Osteoblast (primary cell): ENCODE measurements at regions not wholly inside any gene's neighbourhood (a gene's known extent, or its start where the extent isn't known, plus 50 kb on each side); places are given as distances from the start of the nearest gene placed in this dataset.

Experiments used
- DNase-seq: peaks from one replicate; pipeline ENCODE4 v3.0.0; 2011; ENCODE audit warnings: low spot score, mixed read lengths; ENCODE audit not compliant: insufficient read length; ENCODE audit errors: missing footprints
- H2AFZ ChIP-seq: 2 replicates; pipeline ENCODE4 v1.6.0; 2011; ENCODE audit warnings: mild to moderate bottlenecking, low read length
- H3K27ac ChIP-seq: 2 replicates; pipeline ENCODE4 v1.5.1; 2011; ENCODE audit warnings: mild to moderate bottlenecking, low read depth, low read length, moderate library complexity
- H3K27me3 ChIP-seq: 2 replicates; pipeline ENCODE4 v1.6.0; 2012; ENCODE audit warnings: mild to moderate bottlenecking, control low read depth, inconsistent platforms, low read length, moderate library complexity; ENCODE audit not compliant: insufficient read depth
- H3K36me3 ChIP-seq: 2 replicates; pipeline ENCODE4 v1.5.1; 2011; ENCODE audit warnings: mild to moderate bottlenecking, low read length, control low read depth, moderate library complexity; ENCODE audit not compliant: insufficient read depth
- H3K4me1 ChIP-seq: 2 replicates; pipeline ENCODE4 v1.5.1; 2011; ENCODE audit warnings: mild to moderate bottlenecking, low read length, control low read depth, moderate library complexity; ENCODE audit not compliant: insufficient read depth
- H3K4me2 ChIP-seq: 2 replicates; pipeline ENCODE4 v1.6.0; 2011; ENCODE audit warnings: mild to moderate bottlenecking, low read length; ENCODE audit not compliant: insufficient read depth
- H3K4me3 ChIP-seq: fragments of 200-600 bp; sonication (generic); 3 replicates; pipeline ENCODE4 v1.5.1; 2012; ENCODE audit warnings: mild to moderate bottlenecking, low read length, inconsistent platforms; ENCODE audit not compliant: insufficient read depth
- H3K79me2 ChIP-seq: 2 replicates; pipeline ENCODE4 v1.6.0; 2012; ENCODE audit warnings: mild to moderate bottlenecking, low read length, control low read depth, inconsistent platforms; ENCODE audit not compliant: insufficient read depth
- H3K9me3 ChIP-seq: 2 replicates; pipeline ENCODE4 v1.5.1; 2011; ENCODE audit warnings: low read depth, low read length, control low read depth
- H4K20me1 ChIP-seq: 2 replicates; pipeline ENCODE4 v1.6.0; 2012; ENCODE audit warnings: mild to moderate bottlenecking, low read length, control low read depth; ENCODE audit not compliant: insufficient read depth
- TF ChIP-seq, protein P1 (sequence below): IDR thresholded peaks from 2 replicates; pipeline ENCODE4 v1.5.1; 2011; ENCODE audit warnings: mild to moderate bottlenecking, low read depth, low read length, moderate library complexity; ENCODE audit errors: extremely low read depth

DNA sequence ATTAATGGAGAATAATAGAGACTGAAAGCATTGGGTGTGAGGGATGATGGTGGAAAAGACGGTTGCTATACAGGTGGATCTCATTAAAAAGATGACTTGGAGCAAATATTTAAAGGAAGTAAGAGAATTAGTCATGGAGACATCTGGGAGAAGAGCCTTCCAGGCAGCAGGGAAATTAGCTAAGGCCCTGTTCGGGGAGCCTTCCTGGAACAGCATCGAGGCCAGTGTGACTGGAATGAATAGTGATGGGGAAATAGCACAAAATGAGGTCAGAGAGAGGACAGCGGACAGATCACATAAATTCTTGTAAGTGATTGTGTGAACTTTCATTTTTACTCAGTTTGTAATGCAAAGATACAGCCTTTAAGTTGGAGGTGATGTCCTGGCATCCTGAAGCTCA lies 842.3 kb downstream of the SLC6A15 start:
- Histone ChIP-seq H3K9me3 (no peaks in the 10 kb centered on the region), H3K4me3 (no peak overlapping the region), H3K79me2 (no peaks in the 10 kb centered on the region), H3K4me1 (no peaks in the 10 kb centered on the region), H3K27ac (no peak overlapping the region), H3K36me3 (no peaks in the 10 kb centered on the region), H3K27me3 (no peaks in the 10 kb centered on the region), H3K4me2 (no peak overlapping the region), H4K20me1 (no peaks in the 10 kb centered on the region), H2AFZ (no peak overlapping the region)
- TF ChIP-seq, protein P1, sequence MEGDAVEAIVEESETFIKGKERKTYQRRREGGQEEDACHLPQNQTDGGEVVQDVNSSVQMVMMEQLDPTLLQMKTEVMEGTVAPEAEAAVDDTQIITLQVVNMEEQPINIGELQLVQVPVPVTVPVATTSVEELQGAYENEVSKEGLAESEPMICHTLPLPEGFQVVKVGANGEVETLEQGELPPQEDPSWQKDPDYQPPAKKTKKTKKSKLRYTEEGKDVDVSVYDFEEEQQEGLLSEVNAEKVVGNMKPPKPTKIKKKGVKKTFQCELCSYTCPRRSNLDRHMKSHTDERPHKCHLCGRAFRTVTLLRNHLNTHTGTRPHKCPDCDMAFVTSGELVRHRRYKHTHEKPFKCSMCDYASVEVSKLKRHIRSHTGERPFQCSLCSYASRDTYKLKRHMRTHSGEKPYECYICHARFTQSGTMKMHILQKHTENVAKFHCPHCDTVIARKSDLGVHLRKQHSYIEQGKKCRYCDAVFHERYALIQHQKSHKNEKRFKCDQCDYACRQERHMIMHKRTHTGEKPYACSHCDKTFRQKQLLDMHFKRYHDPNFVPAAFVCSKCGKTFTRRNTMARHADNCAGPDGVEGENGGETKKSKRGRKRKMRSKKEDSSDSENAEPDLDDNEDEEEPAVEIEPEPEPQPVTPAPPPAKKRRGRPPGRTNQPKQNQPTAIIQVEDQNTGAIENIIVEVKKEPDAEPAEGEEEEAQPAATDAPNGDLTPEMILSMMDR, result no peak
- no peak for DNase-seq

DNA sequence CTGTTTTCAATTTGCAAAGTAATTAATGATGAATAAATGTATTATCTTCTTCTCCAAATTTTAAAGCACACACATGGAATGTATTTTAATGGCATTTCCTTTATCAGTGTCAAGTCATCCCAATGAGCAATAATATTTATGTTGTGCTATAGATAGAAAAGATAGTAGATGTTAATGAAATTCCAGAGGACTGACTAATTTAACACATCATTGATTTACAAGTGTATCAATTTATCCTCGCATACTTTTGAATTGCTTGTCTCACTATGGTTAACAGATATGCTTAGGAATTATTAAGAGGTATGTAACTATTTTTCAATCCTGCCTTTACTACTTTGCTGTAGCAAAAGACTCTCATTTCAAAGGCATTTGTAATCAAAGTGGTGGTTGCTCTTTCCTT lies 842.9 kb downstream of the SLC6A15 start:
- Histone ChIP-seq H3K36me3 (no peaks in the 10 kb centered on the region), H3K79me2 (no peaks in the 10 kb centered on the region), H3K27ac (no peak overlapping the region), H3K4me3 (no peak overlapping the region), H2AFZ (no peak overlapping the region), H3K4me2 (no peak overlapping the region), H4K20me1 (no peaks in the 10 kb centered on the region), H3K9me3 (peaks cover 1% of the 10 kb centered on the region), H3K4me1 (no peaks in the 10 kb centered on the region), H3K27me3 (no peaks in the 10 kb centered on the region)
- TF ChIP-seq, protein P1, result no peak
- DNase-seq, result no peak

DNA sequence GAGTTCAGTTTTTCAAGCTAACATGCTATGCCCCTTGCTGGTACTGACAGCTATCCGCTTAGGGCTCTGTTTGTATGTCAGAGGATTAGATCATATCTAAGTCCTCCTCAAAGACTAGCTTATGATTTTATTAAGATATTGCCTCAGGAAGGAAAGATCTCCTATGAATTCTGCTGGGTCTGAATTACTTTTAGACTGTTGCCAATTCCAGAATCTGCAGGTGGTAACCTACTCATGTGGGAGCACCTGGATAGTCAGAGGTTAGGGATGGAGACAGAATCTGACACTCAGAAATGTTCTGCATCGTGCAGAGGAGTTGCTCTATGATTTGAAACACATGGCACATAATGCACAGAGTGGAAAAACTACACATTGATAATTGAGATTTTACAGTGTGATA lies 843.4 kb downstream of the SLC6A15 start:
- H3K4me2 ChIP-seq, result no peak overlapping the region
- H3K36me3 ChIP-seq, result no peaks in the 10 kb centered on the region
- no peak for DNase-seq
- H3K4me1 ChIP-seq, result no peaks in the 10 kb centered on the region
- H3K27me3 ChIP-seq, result no peaks in the 10 kb centered on the region
- H4K20me1 ChIP-seq, result no peaks in the 10 kb centered on the region
- no peaks in the 10 kb centered on the region for H3K79me2 ChIP-seq
- peaks cover 1% of the 10 kb centered on the region for H3K9me3 ChIP-seq
- H2AFZ ChIP-seq, result no peak overlapping the region
- H3K27ac ChIP-seq, result no peak overlapping the region
- TF ChIP-seq, protein P1, result no peak
- no peak overlapping the region for H3K4me3 ChIP-seq

DNA sequence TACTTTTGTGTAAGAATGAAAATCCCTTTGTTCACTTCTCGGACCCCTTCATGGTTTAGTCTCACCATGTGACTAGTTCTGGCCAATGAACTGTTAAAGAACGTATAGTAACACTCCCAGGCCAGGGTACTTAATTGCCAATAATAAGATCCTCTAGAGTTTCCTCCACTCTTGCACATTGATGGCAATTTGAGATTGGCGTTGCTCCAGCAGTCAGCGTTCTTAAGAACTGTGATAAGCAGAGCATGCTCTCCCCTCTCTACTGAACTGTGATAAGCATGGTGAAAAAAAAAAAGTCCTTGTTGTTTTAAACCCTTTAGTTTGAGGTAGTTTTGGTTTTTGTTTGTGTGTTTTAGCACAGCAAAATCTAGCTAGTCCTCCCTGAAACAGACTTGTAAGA lies 854.5 kb downstream of the SLC6A15 start:
- Histone ChIP-seq H2AFZ (no peak overlapping the region), H3K27ac (no peak overlapping the region), H3K27me3 (no peaks in the 10 kb centered on the region), H3K36me3 (no peaks in the 10 kb centered on the region), H4K20me1 (no peaks in the 10 kb centered on the region), H3K79me2 (no peaks in the 10 kb centered on the region), H3K4me3 (no peak overlapping the region), H3K4me2 (no peak overlapping the region), H3K4me1 (no peaks in the 10 kb centered on the region), H3K9me3 (no peaks in the 10 kb centered on the region)
- TF ChIP-seq, protein P1, result no peak
- DNase-seq, result no peak
